H9 (cell line): ENCODE measurements at regions not wholly inside any gene's neighbourhood (a gene's known extent, or its start where the extent isn't known, plus 50 kb on each side); places are given as distances from the start of the nearest gene placed in this dataset.
A peak's percentile ranks its signal among the peaks of the same experiment; 100 is the strongest.

Experiments
- DNase-seq: peaks from one replicate; pipeline ENCODE4 v3.0.0-alpha.2; 2017
- H2AFZ ChIP-seq: one replicate; pipeline ENCODE4 v1.6.1; 2013; ENCODE audit warnings: mild to moderate bottlenecking, low read length, control low read depth, moderate library complexity
- H2AK5ac ChIP-seq: 2 replicates; pipeline ENCODE4 v1.6.1; 2013; ENCODE audit warnings: low read length, control low read depth, mixed read lengths; ENCODE audit not compliant: insufficient read length
- H2BK120ac ChIP-seq: one replicate; pipeline ENCODE4 v1.6.1; 2013; ENCODE audit warnings: low read depth, mild to moderate bottlenecking, low read length, control low read depth, inconsistent platforms; ENCODE audit not compliant: poor library complexity, severe bottlenecking
- H2BK12ac ChIP-seq: 2 replicates; pipeline ENCODE4 v1.6.1; 2013; ENCODE audit warnings: low read length, control low read depth, mixed read lengths, low read depth; ENCODE audit not compliant: insufficient read length
- H2BK15ac ChIP-seq: 2 replicates; pipeline ENCODE4 v1.6.1; 2013; ENCODE audit warnings: low read depth, low read length, control low read depth
- H2BK20ac ChIP-seq: one replicate; pipeline ENCODE4 v1.6.1; 2013; ENCODE audit warnings: low read depth, mild to moderate bottlenecking, low read length, control low read depth, inconsistent platforms; ENCODE audit not compliant: poor library complexity, severe bottlenecking
- H2BK5ac ChIP-seq: 2 replicates; pipeline ENCODE4 v1.6.1; 2013; ENCODE audit warnings: low read length, control low read depth, mixed read lengths; ENCODE audit not compliant: insufficient read length
- H3K14ac ChIP-seq: 2 replicates; pipeline ENCODE4 v1.6.1; 2013; ENCODE audit warnings: low read length, control low read depth; ENCODE audit not compliant: insufficient read depth
- H3K18ac ChIP-seq: 2 replicates; pipeline ENCODE4 v1.6.1; 2013; ENCODE audit warnings: low read depth, mild to moderate bottlenecking, mixed read lengths, low read length, control low read depth; ENCODE audit not compliant: insufficient read length
- H3K23ac ChIP-seq: 2 replicates; pipeline ENCODE4 v1.6.1; 2013; ENCODE audit warnings: low read length, control low read depth, mixed read lengths, low read depth; ENCODE audit not compliant: insufficient read length
- H3K23me2 ChIP-seq: 2 replicates; pipeline ENCODE4 v1.6.1; 2013; ENCODE audit warnings: low read depth, mild to moderate bottlenecking, mixed read lengths, low read length, control low read depth; ENCODE audit not compliant: insufficient read length, poor library complexity, severe bottlenecking
- H3K27ac ChIP-seq: 2 replicates; pipeline ENCODE4 v1.5.1; 2013; ENCODE audit warnings: low read length, control low read depth, mixed read lengths, low read depth; ENCODE audit not compliant: insufficient read length
- H3K27me3 ChIP-seq: 2 replicates; pipeline ENCODE4 v1.6.1; 2013; ENCODE audit warnings: low read length, control low read depth, inconsistent platforms; ENCODE audit not compliant: insufficient read depth
- H3K4ac ChIP-seq: 2 replicates; pipeline ENCODE4 v1.6.1; 2013; ENCODE audit warnings: low read depth, mild to moderate bottlenecking, control low read depth, inconsistent platforms, low read length, moderate library complexity
- H3K4me1 ChIP-seq: 2 replicates; pipeline ENCODE4 v1.6.1; 2013; ENCODE audit warnings: low read length, control low read depth, inconsistent platforms; ENCODE audit not compliant: insufficient read depth
- H3K4me2 ChIP-seq: 2 replicates; pipeline ENCODE4 v1.6.1; 2013; ENCODE audit warnings: low read length, control low read depth, mixed read lengths; ENCODE audit not compliant: insufficient read length, insufficient read depth
- H3K56ac ChIP-seq: 2 replicates; pipeline ENCODE4 v1.6.1; 2013; ENCODE audit warnings: low read depth, mild to moderate bottlenecking, mixed read lengths, low read length, control low read depth; ENCODE audit not compliant: insufficient read length
- H3K79me1 ChIP-seq: 2 replicates; pipeline ENCODE4 v1.6.1; 2013; ENCODE audit warnings: low read depth, mild to moderate bottlenecking, moderate library complexity, low read length, control low read depth, inconsistent platforms; ENCODE audit not compliant: insufficient read depth, poor library complexity, severe bottlenecking
- H3K79me2 ChIP-seq: 2 replicates; pipeline ENCODE4 v1.6.1; 2013; ENCODE audit warnings: low read length, control low read depth, inconsistent platforms; ENCODE audit not compliant: insufficient read depth
- H3K9ac ChIP-seq: 2 replicates; pipeline ENCODE4 v1.6.1; 2013; ENCODE audit warnings: low read length, control low read depth, mixed read lengths; ENCODE audit not compliant: insufficient read length; ENCODE audit errors: extremely low read depth
- H3K9me3 ChIP-seq: one replicate; pipeline ENCODE4 v1.6.1; 2013; ENCODE audit warnings: low read depth, low read length, inconsistent platforms; ENCODE audit not compliant: control insufficient read depth
- H3T11ph ChIP-seq: one replicate; pipeline ENCODE4 v1.6.1; 2013; ENCODE audit warnings: mild to moderate bottlenecking, low read length, control low read depth, inconsistent platforms
- H4K20me1 ChIP-seq: one replicate; pipeline ENCODE4 v1.6.1; 2013; ENCODE audit not compliant: control insufficient read depth, insufficient read length, insufficient read depth
- H4K5ac ChIP-seq: 2 replicates; pipeline ENCODE4 v1.6.1; 2013; ENCODE audit warnings: low read depth, mild to moderate bottlenecking, mixed read lengths, low read length, control low read depth; ENCODE audit not compliant: insufficient read length
- H4K8ac ChIP-seq: replicated peaks from 2 replicates; pipeline ENCODE4 v1.6.1; 2013; ENCODE audit warnings: low read length, control low read depth, mixed read lengths, low read depth; ENCODE audit not compliant: insufficient read length
- H4K91ac ChIP-seq: 2 replicates; pipeline ENCODE4 v1.6.1; 2013; ENCODE audit warnings: low read depth, mild to moderate bottlenecking, moderate library complexity, mixed read lengths, low read length, control low read depth; ENCODE audit not compliant: insufficient read length
- H3K27ac Mint-ChIP-seq, 3 experiments: 2 replicates in 2 of 3; 3 replicates in 1 of 3; pipeline ENCODE4 v1.8.0; 2020 to 2021; ENCODE audit warnings: mixed read lengths in 3 of 3, mild to moderate bottlenecking in 1 of 3, moderate library complexity in 1 of 3
- H3K27me3 Mint-ChIP-seq: 2 replicates; pipeline ENCODE4 v1.8.0; 2021; ENCODE audit warnings: low read depth, mild to moderate bottlenecking, moderate library complexity, mixed read lengths
- H3K36me3 Mint-ChIP-seq, 3 experiments: 2 replicates in 2 of 3; 3 replicates in 1 of 3; pipeline ENCODE4 v1.8.0; 2020 to 2021; ENCODE audit warnings: low read depth in 3 of 3, mixed read lengths in 3 of 3; ENCODE audit not compliant: insufficient read depth in 1 of 3
- H3K4me1 Mint-ChIP-seq, 2 experiments: 2 replicates each; pipeline ENCODE4 v1.8.0; 2020; ENCODE audit warnings: mixed read lengths in 2 of 2
- H3K4me3 Mint-ChIP-seq, 2 experiments: 2 replicates in 1 of 2; 3 replicates in 1 of 2; pipeline ENCODE4 v1.8.0; 2020 to 2021; ENCODE audit warnings: mild to moderate bottlenecking in 2 of 2, mixed read lengths in 2 of 2, moderate library complexity in 1 of 2
- H3K9me3 Mint-ChIP-seq, 2 experiments: 2 replicates in 1 of 2; 3 replicates in 1 of 2; pipeline ENCODE4 v1.8.0; 2020; ENCODE audit warnings: mild to moderate bottlenecking in 2 of 2, mixed read lengths in 2 of 2, moderate library complexity in 1 of 2
- CTCF ChIP-seq: fragments of 200-600 bp; sonication (generic); conservative IDR thresholded peaks from 3 replicates; pipeline ENCODE4 v1.8.0; 2021; ENCODE audit warnings: antibody characterized with exemption, mild to moderate bottlenecking
- WGBS: extraction: QIAGEN DNeasy Blood & Tissue Kit; methylation state at CpG from one replicate; pipeline ENCODE4 v1.1.7; 2013; ENCODE audit warnings: missing lambda C conversion rate, low lambda C conversion rate, mixed read lengths; ENCODE audit not compliant: insufficient read length; ENCODE audit errors: extremely low coverage; 5-methylcytosine and 5-hydroxymethylcytosine counted together

- H3K4me3 Mint-ChIP-seq = no peak overlapping the region
- no peak overlapping the region for H2BK15ac ChIP-seq
- no peak overlapping the region for H2BK120ac ChIP-seq
- H3K79me1 ChIP-seq = no peaks in the 10 kb centered on the region
- H2BK5ac ChIP-seq = no peak overlapping the region
- H2AFZ ChIP-seq = no peak overlapping the region
- H2BK12ac ChIP-seq = no peak overlapping the region
- no peak overlapping the region for H2BK20ac ChIP-seq
- H3K4me1 Mint-ChIP-seq = peaks cover 10 to 18% of the 10 kb centered on the region in 2 experiments
- DNase-seq = no peak
- H3K9ac ChIP-seq = no peak overlapping the region
- no peak overlapping the region for H3K4me2 ChIP-seq
- peak overlapping the region in 1 of 3 experiments; percentile 14; a peak in 3 of 7 replicates for H3K27ac Mint-ChIP-seq
- no peaks in the 10 kb centered on the region for H4K20me1 ChIP-seq
- H4K5ac ChIP-seq = no peak overlapping the region
- no peak overlapping the region for H2AK5ac ChIP-seq
- no peaks in the 10 kb centered on the region for H3K9me3 ChIP-seq
- no peaks in the 10 kb centered on the region for H3K79me2 ChIP-seq
- no peaks in the 10 kb centered on the region for H3K27me3 ChIP-seq
- H3K23me2 ChIP-seq = no peaks in the 10 kb centered on the region
- no peak overlapping the region for H3T11ph ChIP-seq
- no peak overlapping the region for H4K8ac ChIP-seq
- no peak overlapping the region for H3K23ac ChIP-seq
- no peaks in the 10 kb centered on the region for H3K9me3 Mint-ChIP-seq
- no peak overlapping the region for H3K18ac ChIP-seq
- no peak overlapping the region for H3K4ac ChIP-seq
- no peak overlapping the region for H3K56ac ChIP-seq
- no peak overlapping the region for H3K14ac ChIP-seq
- WGBS = no CpG with 5 or more reads among the region's 3 CpGs
- H3K27me3 Mint-ChIP-seq = no peaks in the 10 kb centered on the region
- no peaks in the 10 kb centered on the region for H3K4me1 ChIP-seq
- H3K27ac ChIP-seq = no peak overlapping the region
- H3K36me3 Mint-ChIP-seq = no peaks in the 10 kb centered on the region
- no peak overlapping the region for H4K91ac ChIP-seq
- no peak for TF ChIP-seq CTCF
Measured at GRCh38 chr6:112620812-112621569, 273.9 kb downstream of the RFPL4B start.
